GM19467 (cell line): ENCODE measurements at regions not wholly inside any gene's neighbourhood (a gene's known extent, or its start where the extent isn't known, plus 50 kb on each side); places are given as distances from the start of the nearest gene placed in this dataset.

Source experiments
- ATAC-seq: cut with Tn5 transposase; IDR thresholded peaks from one replicate; pipeline ENCODE4 v1.9.1; 2021; ENCODE audit warnings: mild to moderate bottlenecking, moderate library complexity; ENCODE audit not compliant: unreplicated experiment

DNA sequence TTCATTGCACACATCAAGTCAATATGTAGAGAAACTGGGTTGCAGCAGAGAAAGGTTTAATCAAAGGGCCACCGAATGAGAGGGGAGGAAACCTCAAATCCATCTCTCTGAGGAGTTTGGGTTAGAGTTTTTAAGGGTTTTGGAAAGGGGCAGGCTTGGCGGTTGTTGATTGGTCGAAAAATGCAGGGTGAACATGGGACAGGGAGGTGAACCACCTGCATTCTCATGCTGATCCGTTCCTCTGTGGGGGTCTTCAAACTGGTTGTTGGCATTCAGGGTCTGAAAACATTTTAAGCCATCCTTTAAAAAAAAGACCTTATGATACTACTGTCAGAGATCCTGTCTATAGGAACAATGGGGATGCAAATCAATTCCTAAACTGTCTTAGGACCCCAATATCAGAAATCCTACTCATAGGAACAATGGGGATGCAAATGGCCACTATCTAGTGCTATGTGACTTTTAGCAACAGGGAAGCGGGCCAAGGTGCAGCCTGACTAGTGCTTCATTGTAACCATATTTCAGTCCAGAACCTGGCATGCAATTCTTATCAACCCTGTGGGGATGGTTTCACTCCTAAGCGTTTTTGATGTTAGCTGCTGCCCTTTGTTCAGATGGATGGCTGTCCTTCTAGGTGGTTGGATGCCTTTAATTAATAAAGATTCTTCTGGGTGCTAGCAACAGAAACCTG is 120.1 kb upstream of the MGAT5 start:
- ATAC-seq = no peak

DNA sequence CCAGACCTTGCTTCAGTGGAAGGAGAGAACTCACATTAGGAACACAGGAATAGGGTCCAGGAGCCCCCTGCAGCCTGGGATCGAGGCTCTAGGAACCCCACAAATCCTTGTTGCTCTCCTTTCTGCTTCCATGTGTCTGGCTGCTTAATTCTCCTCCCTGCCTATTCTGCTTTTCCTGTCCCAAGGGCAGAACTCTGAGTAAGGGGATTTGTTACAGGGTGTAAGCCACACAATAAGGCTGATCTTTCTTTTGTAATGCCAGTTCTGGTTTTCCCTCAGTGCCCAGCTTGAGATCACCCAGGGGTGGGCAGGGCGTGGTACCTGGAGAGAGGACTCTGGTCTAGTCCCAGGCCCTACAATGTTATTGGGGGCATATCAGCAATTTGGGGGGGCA is 119.6 kb upstream of the MGAT5 start:
- ATAC-seq = no peak

DNA sequence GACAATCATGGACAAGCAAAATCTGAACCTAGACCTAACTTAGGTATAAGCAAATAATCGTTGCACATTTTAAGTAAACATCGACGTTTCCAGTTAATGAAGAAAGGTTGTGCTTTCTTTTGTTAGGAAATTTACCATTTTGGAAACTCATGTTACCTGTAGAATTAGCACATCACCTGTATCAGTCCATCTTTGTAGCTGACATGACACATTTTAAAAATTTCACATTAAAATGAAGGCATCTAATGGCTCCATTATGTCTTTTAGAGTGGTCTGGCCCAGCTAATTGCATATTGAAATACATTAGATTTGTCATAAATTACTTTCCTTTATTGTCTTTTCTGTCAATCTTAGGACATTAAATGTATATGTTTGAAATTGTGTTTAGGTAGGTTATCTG is 119.0 kb upstream of the MGAT5 start:
- ATAC-seq = no peak

DNA sequence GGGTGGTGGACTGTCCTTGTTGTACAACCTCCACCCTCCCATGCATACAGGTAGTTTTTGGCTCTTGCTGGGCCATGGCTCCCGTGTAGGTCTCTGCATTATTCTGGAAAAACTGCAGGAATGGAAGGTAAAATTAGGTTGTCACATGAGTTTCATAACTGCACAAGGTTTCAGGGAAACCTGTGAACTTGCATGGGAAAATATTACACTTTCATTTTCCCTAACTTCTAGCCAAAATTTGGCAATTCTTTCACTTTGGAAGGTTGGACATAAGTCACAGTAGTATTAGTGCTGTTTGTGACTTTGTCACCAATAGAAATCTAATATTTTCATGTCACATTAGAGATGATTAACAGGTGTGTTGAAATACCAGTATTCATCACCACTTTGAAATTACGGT is 118.1 kb upstream of the MGAT5 start:
- no peak for ATAC-seq

DNA sequence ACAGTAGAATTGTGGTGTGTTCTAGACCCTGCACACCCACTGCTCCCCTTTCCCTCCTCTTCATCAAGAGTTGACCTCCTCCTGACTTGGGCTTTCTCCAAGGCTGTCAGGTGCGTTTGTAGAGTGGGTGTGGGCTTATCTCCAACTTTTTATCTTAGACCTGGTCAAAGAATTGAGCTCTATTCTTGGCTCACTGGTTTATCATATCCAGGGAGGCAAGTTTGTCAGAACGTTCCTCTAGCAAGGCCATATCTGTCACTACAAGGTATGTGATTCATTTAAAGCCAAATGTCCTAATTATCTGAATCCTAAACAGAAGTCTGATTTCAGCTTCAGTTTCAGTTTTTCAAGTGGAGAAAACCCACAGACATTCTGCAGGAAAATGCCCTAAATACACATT is 117.1 kb upstream of the MGAT5 start:
- no peak for ATAC-seq

DNA sequence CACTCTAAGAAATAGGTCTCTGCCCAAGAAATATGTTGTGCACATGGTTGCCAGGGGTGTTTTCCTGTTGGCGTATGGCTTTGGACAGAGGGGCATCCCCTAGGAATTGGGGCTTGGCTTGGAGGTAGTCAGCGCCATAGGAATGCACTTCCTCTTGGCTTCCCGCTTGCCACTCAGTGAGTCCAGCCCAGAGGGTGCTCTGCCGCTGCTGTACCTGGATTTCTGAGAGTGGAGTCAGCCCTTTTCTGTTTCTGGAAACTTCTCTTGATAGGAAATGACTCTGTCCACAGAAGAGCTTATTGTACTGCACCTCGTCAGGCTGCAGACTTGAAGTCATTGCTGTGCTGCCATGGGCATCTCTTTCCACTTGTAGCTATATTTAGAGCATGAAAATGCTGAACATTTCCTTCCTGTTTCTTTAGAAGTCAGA is 116.7 kb upstream of the MGAT5 start:
- ATAC-seq = no peak

DNA sequence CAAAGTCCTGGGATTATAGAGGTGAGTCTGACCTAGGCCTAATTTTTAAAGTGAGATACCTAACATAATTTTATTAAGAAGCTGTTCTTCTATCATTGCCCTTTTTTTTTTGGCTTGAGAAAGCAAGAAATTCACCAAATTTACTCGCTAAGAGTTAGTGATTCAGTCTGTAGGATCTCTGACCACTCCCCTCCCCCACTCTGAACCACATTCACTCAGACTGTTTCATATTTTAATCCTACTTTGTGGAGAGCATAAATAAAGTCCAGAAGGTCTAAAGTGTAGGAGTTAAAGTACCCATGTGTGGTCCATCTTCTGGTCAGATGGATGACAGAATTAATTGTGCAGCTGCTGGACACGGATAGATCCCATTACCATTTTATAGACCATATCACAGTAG is 115.8 kb upstream of the MGAT5 start:
- ATAC-seq = no peak

DNA sequence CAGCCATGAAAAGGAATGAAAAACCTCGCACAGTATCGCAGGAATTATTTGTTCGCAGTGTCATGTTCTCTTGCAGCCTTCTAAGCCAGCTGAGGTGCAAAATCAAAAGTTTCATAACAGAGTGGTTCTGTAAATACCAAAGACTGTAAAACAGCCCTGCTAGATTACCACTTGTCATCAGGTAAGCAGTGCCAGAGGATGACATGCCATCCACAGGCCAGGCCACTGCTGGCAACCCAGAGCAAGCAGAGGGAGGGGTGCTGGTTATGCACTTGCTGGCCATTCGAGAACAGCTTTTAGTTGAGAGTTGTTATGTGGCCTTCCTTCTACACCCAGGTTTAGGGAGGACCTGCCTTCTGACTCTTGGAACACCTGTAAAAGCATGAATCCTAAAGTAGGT is 114.3 kb upstream of the MGAT5 start:
- ATAC-seq = no peak

DNA sequence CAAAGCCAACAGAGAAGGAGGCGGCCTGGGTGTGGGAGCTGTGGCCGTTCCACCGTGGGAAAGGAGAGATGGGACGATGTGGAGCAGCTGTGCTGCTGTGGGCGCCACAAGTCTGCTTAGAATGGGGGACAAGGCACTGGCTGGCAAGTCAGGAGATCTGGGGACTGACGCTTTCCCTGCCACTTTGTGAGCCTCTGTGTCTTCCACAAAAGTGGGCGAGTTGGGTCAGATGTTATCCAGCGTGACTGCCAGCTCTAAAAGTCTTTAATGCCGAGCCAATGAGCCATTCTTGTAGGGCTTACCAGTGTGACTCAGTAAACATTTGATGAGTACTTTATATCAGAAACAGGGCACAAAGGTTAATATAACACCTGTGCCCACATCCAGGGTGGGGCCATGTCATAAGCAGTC is 113.6 kb upstream of the MGAT5 start:
- no peak for ATAC-seq

DNA sequence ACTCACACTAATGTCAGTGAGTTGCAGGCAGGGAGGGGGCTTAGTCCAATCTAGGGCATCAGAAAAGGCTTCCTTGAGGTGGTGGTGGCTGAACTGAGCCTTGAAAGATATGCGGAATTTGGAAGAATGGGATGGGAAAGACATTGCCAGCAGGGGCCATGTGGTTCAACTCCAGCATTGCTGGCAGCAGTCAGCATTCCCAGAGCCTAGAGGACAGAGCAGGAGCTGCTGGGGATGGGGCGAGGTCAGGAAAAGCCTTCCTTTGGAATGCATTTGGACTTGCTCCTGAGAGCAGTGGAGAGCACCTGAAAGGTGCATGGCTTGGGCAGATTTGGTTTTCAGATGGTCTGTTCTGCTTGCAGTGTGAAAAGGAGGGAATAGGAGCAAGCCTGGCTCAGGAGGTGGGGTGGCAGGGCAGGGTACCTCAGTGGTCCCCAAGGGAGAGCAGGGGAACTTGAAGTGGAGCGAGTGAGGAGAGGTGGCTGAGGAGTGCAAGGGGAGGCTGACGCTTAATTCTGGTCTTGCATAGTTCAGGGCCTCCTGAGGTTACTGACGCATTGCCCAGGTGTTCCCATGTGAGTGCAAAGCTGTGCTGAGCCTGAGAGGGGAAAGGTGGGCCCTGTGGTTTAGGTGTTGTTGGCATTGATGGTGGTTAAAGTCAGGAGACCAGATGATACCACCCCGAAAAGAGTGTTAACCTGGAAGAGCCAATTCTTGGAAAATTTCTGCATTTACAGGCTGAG is 112.1 kb upstream of the MGAT5 start:
- ATAC-seq = no peak

DNA sequence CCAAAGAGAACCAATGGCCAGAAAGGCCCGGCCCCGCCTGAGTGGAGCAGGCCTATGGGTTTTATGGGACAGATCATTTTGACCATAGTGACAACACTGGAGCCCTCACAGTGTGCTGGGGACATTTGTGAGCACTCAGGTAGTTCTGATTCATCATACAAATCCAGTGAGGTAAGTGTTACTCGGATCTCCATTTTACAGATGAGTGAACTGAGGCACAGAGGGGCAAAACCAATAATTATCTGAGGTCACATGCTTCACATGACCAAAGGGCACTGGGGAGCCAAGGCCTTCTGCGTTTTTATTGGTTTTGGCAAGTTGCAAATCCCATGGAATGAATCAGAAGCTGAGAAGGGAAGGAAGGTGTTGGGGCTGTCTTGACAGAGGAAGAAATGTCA is 111.5 kb upstream of the MGAT5 start:
- ATAC-seq = no peak

DNA sequence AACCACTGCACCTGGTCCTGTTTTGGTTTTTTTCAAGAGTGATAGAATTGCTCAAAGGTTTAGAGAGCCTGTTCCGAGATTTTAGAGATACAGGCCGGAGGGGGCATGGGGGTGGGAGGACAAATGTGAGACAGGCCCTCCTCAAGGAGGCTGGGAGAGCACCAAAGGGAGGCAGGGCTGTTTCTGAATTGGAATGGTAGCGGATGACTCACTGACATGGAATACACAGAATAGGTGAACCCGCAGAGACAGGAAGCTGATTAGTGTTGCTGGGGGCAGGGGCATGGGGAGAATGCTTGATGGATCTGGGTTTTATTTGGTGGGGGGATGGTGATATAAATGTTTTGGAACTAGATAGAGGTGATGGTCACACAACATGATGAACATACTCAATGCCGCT is 111.0 kb upstream of the MGAT5 start:
- no peak for ATAC-seq

DNA sequence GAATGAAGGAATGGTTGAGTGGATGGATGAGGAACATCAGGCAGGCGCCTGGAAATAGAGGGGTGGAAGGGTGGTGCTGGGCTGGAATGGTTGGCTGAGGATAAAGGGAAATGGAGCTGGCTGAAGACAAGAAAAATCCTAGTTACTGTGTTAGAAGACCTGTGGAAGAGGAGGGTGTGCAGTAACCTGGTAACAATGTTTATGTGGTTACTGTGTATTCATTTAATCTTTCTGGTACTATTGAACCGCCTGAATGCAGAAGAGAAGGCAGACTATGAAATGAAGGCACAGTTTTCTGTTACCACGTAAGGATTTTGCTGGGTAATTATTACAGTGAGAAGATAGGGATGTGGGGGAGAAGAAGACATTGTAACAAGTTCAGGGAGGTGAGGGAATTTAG is 110.3 kb upstream of the MGAT5 start:
- ATAC-seq = no peak

DNA sequence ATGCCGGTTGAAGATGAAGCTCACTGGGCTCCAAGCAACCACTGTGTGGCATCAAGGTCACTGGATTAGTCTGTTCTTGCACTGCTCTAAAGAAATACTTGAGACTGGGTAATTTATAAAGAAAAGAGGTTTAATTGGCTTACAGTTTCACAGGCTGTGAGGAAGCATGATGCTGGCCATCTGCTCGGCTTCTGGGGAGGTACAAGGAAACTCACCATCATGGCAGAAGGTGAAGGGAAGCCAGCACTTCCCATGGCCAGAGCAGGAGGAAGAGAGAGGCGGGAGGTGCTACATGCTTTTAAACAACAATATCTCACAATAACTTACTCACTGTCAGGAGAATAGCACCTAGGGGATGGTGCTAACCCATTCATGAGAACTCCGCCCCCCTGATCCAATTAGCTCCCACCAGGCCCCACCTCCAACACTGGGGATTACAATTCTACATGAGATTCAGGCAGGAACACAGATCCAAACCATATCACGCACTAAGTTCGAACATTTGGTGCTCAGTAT is 109.7 kb upstream of the MGAT5 start:
- ATAC-seq = no peak

DNA sequence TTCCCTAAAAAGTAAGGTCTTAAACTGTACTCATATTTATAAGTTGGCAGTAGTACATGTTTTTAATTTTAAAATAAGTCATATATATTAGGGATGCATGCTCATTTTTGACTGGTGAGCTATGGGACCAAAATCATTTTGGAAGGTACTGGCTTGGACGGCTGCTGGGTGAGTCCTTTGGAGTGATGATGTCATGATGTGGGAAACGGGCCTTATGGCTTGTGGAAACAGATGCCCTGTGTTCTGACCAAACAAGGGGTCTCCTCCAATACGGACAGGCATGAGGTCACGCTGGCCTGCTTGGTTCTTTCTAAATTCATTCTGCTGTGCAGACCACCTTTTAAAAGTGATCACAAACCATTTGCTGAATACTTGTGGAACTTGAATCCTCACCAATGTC is 109.2 kb upstream of the MGAT5 start:
- no peak for ATAC-seq

DNA sequence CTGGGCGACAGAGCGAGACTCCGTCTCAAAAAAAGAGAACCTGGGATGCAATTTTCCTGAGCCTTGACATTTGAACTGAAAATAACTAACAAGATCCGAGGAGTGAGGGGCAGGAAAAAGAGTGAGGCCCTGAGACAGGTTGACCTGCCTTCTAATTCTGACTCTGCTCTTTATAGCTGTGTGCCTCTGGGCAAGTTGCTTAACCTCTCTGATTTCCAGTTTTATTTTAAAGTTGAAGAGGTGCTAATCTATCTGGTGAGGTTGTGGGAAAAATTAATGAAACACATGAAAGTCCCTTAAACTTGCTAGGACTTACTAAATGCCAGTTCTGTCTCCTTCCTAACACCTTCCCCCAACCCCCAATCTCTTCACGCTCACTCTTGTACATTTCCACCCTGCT is 108.4 kb upstream of the MGAT5 start:
- no peak for ATAC-seq

DNA sequence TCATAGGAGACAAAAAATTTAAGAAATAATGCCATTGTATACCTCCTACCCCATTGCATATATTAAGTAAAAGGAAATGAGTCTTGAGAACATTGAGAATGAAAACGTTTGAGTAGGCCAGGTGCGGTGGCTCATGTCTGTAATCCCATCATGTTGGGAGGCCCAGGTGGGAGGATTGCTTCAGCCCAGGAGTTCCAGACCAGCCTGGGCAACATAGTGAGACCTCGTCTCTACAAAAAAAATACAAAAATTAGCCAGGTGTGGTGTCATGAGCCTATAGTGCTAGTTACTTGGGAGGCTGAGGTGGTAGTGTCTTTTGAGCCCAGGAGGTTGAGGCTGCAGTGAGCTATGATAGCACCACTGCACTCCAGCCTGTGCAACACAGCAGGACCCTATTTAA is 107.7 kb upstream of the MGAT5 start:
- ATAC-seq = no peak

DNA sequence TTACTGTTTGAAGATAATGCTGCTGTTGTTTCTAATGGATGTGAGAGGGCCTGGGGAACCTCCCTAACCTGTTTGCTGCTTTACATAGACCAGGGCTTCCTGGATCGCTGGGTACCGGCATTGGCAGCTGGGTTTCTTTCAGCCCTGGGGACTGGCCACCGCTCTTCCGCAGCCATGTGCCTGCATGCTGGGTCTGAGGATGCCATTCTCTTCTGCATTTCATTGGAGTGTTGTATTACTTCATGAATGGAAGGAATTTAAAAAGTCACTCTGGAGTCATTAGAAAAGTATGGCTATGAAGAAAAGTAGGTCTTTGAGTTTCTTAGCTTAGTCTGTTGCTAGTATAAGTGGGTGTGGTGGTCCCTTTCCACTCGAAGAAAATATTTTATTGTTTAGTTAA is 107.3 kb upstream of the MGAT5 start:
- no peak for ATAC-seq

DNA sequence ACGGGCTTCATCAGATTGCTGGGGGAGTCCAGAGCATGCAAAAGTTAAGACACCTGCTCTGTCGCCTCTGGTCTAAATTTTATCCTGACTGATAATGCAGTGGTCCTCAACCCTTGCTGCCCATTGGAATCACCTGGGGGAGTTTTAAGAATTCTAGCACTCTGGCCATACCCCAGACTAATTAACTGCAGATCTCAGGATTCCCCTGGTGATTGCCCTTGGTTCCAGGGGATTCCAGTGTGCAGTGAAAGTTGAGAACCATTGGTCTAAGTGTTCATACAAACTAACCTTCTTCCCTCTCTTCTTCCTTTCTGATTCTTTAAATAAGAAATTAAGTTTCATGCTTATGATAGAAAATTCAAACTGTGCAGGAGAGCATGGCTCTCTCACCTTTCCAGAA is 105.7 kb upstream of the MGAT5 start:
- no peak for ATAC-seq

DNA sequence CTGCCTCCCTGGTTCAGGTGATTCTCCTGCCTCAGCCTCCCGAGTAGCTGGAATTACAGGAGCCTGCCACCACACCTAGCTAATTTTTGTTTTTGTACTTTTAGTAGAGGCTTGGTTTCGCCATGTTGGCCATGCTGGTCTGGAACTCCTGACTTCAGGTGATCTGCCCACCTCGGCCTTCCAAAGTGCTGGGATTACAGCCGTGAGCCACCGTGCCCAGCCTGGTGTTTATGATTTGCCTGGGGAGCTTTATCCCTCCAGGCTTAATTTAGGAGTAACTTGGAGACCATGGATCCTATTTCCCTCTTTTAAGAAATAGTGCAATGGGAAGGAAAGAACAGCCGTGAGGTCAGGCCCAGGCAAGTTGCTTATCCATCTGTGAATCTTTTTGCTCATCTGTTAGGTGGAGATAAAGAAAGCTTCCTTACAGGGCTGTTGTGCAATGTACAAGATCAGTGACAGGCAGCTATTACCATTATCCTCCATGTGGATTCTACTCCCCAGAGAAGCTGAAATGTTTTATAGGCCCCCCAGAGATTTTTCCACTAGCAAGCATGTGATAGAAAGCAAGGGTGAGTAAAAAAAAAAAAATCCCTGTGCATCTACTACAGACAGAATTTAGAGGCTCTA is 104.9 kb upstream of the MGAT5 start:
- ATAC-seq = no peak

DNA sequence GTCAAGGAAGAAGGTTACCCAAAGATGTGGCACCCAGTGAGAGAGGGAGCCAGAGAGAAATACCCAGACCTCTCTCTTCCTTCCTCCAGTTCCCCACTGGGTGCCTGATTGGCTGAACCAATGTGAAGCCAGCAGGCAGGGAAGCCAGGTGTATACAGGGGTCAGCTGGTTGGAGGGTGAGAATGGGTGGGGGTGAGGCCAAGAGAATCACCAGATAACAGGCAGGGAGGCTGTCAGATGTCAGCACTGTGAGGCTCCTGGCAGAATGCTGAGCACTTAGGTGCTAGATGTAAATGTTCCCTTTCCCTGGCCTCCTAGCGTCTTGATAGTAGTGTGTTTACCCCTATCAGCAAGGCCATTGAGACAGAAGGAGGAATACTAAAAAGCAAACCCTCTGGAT is 104.0 kb upstream of the MGAT5 start:
- ATAC-seq = no peak

DNA sequence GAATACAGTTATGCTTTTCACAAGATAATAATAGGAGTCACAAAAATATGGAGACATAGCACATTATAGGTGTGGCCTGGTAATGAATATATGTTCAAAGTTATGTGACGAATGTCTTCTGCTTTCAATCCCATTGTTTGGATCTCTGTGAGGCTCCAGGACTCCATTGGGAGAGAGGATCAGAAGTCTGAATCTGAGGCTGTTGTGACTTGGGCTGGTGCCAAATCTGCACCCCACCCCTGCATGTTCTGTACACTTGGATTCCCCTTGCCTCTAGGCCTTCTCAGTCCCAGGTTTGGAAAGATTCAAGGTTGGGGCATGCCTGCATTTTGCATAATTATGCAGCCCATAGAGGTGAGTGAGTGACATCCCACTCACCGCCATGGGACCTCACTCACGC is 103.1 kb upstream of the MGAT5 start:
- no peak for ATAC-seq
